SK-MEL-5 (cell line): ENCODE measurements at regions not wholly inside any gene's neighbourhood (a gene's known extent, or its start where the extent isn't known, plus 50 kb on each side); places are given as distances from the start of the nearest gene placed in this dataset.
A peak's percentile ranks its signal among the peaks of the same experiment; 100 is the strongest.
"Not testable (repeated sequence)": the region's sequence is repeated elsewhere in the genome, so short reads cannot be mapped to it uniquely, and the experiment has no call there.

ENCODE experiments used
- DNase-seq: peaks from one replicate; pipeline ENCODE4 v3.0.0-alpha.2; 2016; ENCODE audit warnings: low read depth, low spot score
- in situ Hi-C: cut with HindIII; loops from 2 replicates; pipeline ENCODE4 v1.10.0; 2016; ENCODE audit warnings: low sequenced_read_pairs, high pct_unique_total_duplicates, low pct_unique_long_range_greater_than_20kb

GRCh38 chr4:169934794-169935429, 91.3 kb downstream of the MFAP3L start:
- in situ Hi-C loops = no loop called here
- DNase-seq = no peak

GRCh38 chr4:169933531-169933930, 92.7 kb downstream of the MFAP3L start:
- DNase-seq = no peak
- in situ Hi-C loops = no loop called here

- no peak for DNase-seq
These were observed 94.2 kb downstream of the MFAP3L start for GRCh38 chr4:169931964-169932363.

GRCh38 chr4:169930755-169931154, 95.4 kb downstream of the MFAP3L start:
- in situ Hi-C loops, DNase-seq: not testable (repeated sequence)

More at GRCh38 chr4:169931964-169932363, 94.2 kb downstream of the MFAP3L start:
- in situ Hi-C loops = no loop called here

- in situ Hi-C loops = no loop called here
- no peak for DNase-seq
These were observed 98.9 kb downstream of the MFAP3L start for GRCh38 chr4:169927280-169927679.

- no peak for DNase-seq
- in situ Hi-C loops = no loop called here
These were observed 100.5 kb downstream of the MFAP3L start for GRCh38 chr4:169925678-169926077.

GRCh38 chr4:169922632-169923276, 103.4 kb downstream of the MFAP3L start:
- in situ Hi-C loops = no loop called here

GRCh38 chr4:169921732-169922131, 104.5 kb downstream of the MFAP3L start:
- DNase-seq = no peak
- in situ Hi-C loops = no loop called here

More at GRCh38 chr4:169922632-169923276, 103.4 kb downstream of the MFAP3L start:
- peak; percentile 46 for DNase-seq

- in situ Hi-C loops = no loop called here
- DNase-seq = no peak
These were observed 105.0 kb downstream of the MFAP3L start for GRCh38 chr4:169921237-169921636.

- DNase-seq, in situ Hi-C loops: not testable (repeated sequence)
These were observed 106.7 kb downstream of the MFAP3L start for GRCh38 chr4:169919194-169920124.

GRCh38 chr4:169915545-169915944, 110.7 kb downstream of the MFAP3L start:
- DNase-seq = no peak
- in situ Hi-C loops = no loop called here

- DNase-seq = no peak
- in situ Hi-C loops = no loop called here
These were observed 111.3 kb downstream of the MFAP3L start for GRCh38 chr4:169914866-169915265.

- in situ Hi-C loops = no loop called here
- no peak for DNase-seq
These were observed 113.2 kb downstream of the MFAP3L start for GRCh38 chr4:169912996-169913395.

- in situ Hi-C loops = no loop called here
- no peak for DNase-seq
These were observed 116.3 kb downstream of the MFAP3L start for GRCh38 chr4:169909897-169910296.

- no peak for DNase-seq
- in situ Hi-C loops = no loop called here
These were observed 116.7 kb downstream of the MFAP3L start for GRCh38 chr4:169909479-169909878.

GRCh38 chr4:169907705-169908104, 118.5 kb downstream of the MFAP3L start:
- DNase-seq = no peak
- in situ Hi-C loops = no loop called here

- in situ Hi-C loops = no loop called here
- DNase-seq = no peak
These were observed 119.4 kb downstream of the MFAP3L start for GRCh38 chr4:169906821-169907220.

GRCh38 chr4:169906104-169906503, 120.1 kb downstream of the MFAP3L start:
- no peak for DNase-seq
- in situ Hi-C loops = no loop called here
